ENCODE measurements at regions not wholly inside any gene's neighbourhood (a gene's known extent, or its start where the extent isn't known, plus 50 kb on each side); places are given as distances from the start of the nearest gene placed in this dataset.

DNA sequence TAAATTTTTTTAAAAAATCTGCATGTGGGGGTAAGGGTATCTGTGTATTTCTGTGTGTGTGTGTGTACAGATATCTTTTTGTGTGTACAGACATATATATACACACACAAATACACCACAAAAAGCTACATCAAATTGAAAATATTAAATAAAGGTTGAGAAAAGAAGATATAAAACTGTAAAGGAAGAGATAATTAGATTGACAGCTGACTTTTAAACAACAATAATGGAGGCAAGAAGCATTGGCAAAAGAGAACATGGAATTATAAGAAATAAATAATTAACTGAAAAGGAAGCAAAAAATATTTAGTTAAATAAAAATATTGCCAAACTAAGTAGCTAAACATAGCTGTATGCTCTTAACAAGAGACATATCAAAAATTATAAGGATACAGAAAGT, 291.4 kb downstream of the FSCB start:
- Histone ChIP-seq H3K27me3 (ENCODE audit: control insufficient read depth, insufficient read depth, low read length) (no peaks in the 10 kb centered on the region), H3K27ac (ENCODE audit: low read length) (no peak overlapping the region), H3K36me3 (ENCODE audit: control insufficient read depth, insufficient read depth, low read length) (no peaks in the 10 kb centered on the region), H3K4me3 (ENCODE audit: low read depth in 2 of 2, low read length in 2 of 2) (no peak overlapping the region), H3K4me1 (ENCODE audit: control insufficient read depth, insufficient read depth, low read length) (no peaks in the 10 kb centered on the region), H3K9me3 (ENCODE audit: control insufficient read depth, insufficient read depth, low read depth, low read length) (no peaks in the 10 kb centered on the region)
- TF ChIP-seq, protein P1, sequence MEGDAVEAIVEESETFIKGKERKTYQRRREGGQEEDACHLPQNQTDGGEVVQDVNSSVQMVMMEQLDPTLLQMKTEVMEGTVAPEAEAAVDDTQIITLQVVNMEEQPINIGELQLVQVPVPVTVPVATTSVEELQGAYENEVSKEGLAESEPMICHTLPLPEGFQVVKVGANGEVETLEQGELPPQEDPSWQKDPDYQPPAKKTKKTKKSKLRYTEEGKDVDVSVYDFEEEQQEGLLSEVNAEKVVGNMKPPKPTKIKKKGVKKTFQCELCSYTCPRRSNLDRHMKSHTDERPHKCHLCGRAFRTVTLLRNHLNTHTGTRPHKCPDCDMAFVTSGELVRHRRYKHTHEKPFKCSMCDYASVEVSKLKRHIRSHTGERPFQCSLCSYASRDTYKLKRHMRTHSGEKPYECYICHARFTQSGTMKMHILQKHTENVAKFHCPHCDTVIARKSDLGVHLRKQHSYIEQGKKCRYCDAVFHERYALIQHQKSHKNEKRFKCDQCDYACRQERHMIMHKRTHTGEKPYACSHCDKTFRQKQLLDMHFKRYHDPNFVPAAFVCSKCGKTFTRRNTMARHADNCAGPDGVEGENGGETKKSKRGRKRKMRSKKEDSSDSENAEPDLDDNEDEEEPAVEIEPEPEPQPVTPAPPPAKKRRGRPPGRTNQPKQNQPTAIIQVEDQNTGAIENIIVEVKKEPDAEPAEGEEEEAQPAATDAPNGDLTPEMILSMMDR (IDR thresholded peaks at IDR 0.05) = no peak
- TF ChIP-seq TCF7L2 (IDR thresholded peaks at IDR 0.05; ENCODE audit: low read depth, low read length) = no peak
- TF ChIP-seq POLR2AphosphoS5 (IDR thresholded peaks at IDR 0.05; ENCODE audit: low read depth, low read length) = no peak
- ChIA-PET POLR2A (no interaction called here), CTCF (no interaction called here)
- ATAC-seq (no peak), DNase-seq (ENCODE audit: low read depth, low spot score) (no peak)
- in situ Hi-C loops (cut with HindIII; ENCODE audit: low pct_unique_long_range_greater_than_20kb, low sequenced_read_pairs) (no loop called here), intact Hi-C loops (cut with micrococcal nuclease; ENCODE audit: unreplicated experiment) (no loop called here)
- BruUV-seq (replicated peaks) = no TSS peak

DNA sequence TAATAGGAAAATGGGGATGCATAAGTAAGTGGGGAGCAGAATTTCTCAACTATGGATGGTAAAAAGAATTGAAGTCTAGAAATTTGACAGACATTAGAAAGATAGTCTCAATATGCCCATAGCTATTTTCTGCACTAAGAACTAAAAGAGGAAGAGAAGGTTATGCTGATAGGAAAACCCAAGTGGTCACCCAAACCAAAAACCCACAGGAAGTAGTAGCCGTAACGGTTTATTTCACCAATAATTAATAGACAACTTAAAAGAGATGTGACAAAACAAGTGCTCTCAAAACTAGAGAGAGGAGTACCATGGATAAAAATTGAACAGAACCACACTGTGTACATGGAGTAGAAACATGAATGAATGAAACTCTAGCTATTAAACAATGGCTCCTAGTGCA, 295.4 kb downstream of the FSCB start:
- Histone ChIP-seq H3K36me3 (ENCODE audit: control insufficient read depth, insufficient read depth, low read length) (no peaks in the 10 kb centered on the region), H3K4me3 (ENCODE audit: low read depth in 2 of 2, low read length in 2 of 2) (no peak overlapping the region), H3K27me3 (ENCODE audit: control insufficient read depth, insufficient read depth, low read length) (no peaks in the 10 kb centered on the region), H3K27ac (ENCODE audit: low read length) (no peak overlapping the region), H3K4me1 (ENCODE audit: control insufficient read depth, insufficient read depth, low read length) (no peaks in the 10 kb centered on the region), H3K9me3 (ENCODE audit: control insufficient read depth, insufficient read depth, low read depth, low read length) (no peaks in the 10 kb centered on the region)
- TF ChIP-seq SIN3A (IDR thresholded peaks at IDR 0.05; ENCODE audit: borderline replicate concordance, insufficient read depth, low read depth, low read length) (no peak), TCF7L2 (IDR thresholded peaks at IDR 0.05; ENCODE audit: low read depth, low read length) (no peak), POLR2AphosphoS5 (IDR thresholded peaks at IDR 0.05; ENCODE audit: low read depth, low read length) (no peak)
- TF ChIP-seq, protein P2, sequence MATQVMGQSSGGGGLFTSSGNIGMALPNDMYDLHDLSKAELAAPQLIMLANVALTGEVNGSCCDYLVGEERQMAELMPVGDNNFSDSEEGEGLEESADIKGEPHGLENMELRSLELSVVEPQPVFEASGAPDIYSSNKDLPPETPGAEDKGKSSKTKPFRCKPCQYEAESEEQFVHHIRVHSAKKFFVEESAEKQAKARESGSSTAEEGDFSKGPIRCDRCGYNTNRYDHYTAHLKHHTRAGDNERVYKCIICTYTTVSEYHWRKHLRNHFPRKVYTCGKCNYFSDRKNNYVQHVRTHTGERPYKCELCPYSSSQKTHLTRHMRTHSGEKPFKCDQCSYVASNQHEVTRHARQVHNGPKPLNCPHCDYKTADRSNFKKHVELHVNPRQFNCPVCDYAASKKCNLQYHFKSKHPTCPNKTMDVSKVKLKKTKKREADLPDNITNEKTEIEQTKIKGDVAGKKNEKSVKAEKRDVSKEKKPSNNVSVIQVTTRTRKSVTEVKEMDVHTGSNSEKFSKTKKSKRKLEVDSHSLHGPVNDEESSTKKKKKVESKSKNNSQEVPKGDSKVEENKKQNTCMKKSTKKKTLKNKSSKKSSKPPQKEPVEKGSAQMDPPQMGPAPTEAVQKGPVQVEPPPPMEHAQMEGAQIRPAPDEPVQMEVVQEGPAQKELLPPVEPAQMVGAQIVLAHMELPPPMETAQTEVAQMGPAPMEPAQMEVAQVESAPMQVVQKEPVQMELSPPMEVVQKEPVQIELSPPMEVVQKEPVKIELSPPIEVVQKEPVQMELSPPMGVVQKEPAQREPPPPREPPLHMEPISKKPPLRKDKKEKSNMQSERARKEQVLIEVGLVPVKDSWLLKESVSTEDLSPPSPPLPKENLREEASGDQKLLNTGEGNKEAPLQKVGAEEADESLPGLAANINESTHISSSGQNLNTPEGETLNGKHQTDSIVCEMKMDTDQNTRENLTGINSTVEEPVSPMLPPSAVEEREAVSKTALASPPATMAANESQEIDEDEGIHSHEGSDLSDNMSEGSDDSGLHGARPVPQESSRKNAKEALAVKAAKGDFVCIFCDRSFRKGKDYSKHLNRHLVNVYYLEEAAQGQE (IDR thresholded peaks at IDR 0.05; ENCODE audit: insufficient read depth in 1 of 2, low read depth in 2 of 2, low read length in 1 of 2) = no peak
- TF ChIP-seq, protein P1 (IDR thresholded peaks at IDR 0.05) = no peak
- BruUV-seq (replicated peaks) = no TSS peak
- ChIA-PET CTCF (no interaction called here), POLR2A (no interaction called here)
- in situ Hi-C loops (cut with HindIII; ENCODE audit: low pct_unique_long_range_greater_than_20kb, low sequenced_read_pairs) = no loop called here
- intact Hi-C loops (cut with micrococcal nuclease; ENCODE audit: unreplicated experiment) = no loop called here
- DNase-seq (ENCODE audit: low read depth, low spot score) (no peak), ATAC-seq (no peak)

Data from Panc1 (cell line).